Uterus (tissue), 3 donors: ENCODE measurements at regions not wholly inside any gene's neighbourhood (a gene's known extent, or its start where the extent isn't known, plus 50 kb on each side); places are given as distances from the start of the nearest gene placed in this dataset.
"Not testable (repeated sequence)": the region's sequence is repeated elsewhere in the genome, so short reads cannot be mapped to it uniquely, and the experiment has no call there.

Experiments
- DNase-seq, 2 donors: peaks; one replicate each; pipeline ENCODE4 v3.0.0-alpha.2; 2019 to 2020
- H3K27ac ChIP-seq, 2 donors: fragments of 200-600 bp; sonication (generic); 1 replicate in 1 of 2; 2 replicates in 1 of 2; pipeline ENCODE4 v1.5.1; 2016 to 2018
- H3K27me3 ChIP-seq, 2 donors: fragments of 200-600 bp; sonication (generic); one replicate each; pipeline ENCODE4 v1.5.1; 2018 to 2019; ENCODE audit warnings: control low read depth in 1 of 2
- H3K36me3 ChIP-seq, 2 donors: fragments of 200-600 bp; sonication (generic); one replicate each; pipeline ENCODE4 v1.5.1; 2019; ENCODE audit warnings: control low read depth in 1 of 2
- H3K4me1 ChIP-seq, 2 donors: fragments of 200-600 bp; sonication (generic); one replicate each; pipeline ENCODE4 v1.5.1; 2018 to 2019; ENCODE audit warnings: control low read depth in 1 of 2
- H3K4me3 ChIP-seq, 2 donors: fragments of 200-600 bp; sonication (generic); 1 replicate in 1 of 2; 2 replicates in 1 of 2; pipeline ENCODE4 v1.5.1; 2018 to 2019; ENCODE audit warnings: mild to moderate bottlenecking in 1 of 2
- H3K9me3 ChIP-seq, 2 donors: fragments of 200-600 bp; sonication (generic); one replicate each; pipeline ENCODE4 v1.5.1; 2019; ENCODE audit warnings: control low read depth in 1 of 2
- CTCF ChIP-seq, 4 experiments: fragments of 200-600 bp in 2 of 4; fragments of 450-650 bp in 2 of 4; sonication (generic) in 2 of 4; IDR thresholded peaks; one replicate each; pipeline ENCODE4 v1.5.1; 2016 to 2019; ENCODE audit warnings: antibody characterized with exemption in 4 of 4, mild to moderate bottlenecking in 2 of 4, moderate library complexity in 1 of 4
- POLR2A ChIP-seq, 2 donors: fragments of 450-650 bp; IDR thresholded peaks; one replicate each; pipeline ENCODE4 v1.6.1; 2016; ENCODE audit warnings: antibody characterized with exemption in 2 of 2, mild to moderate bottlenecking in 1 of 2, moderate library complexity in 1 of 2
- intact Hi-C: fragments of 100-400 bp; cut with DNase I; formaldehyde crosslinking; loops from one replicate; pipeline ENCODE4 v1.15.1; 2023; ENCODE audit warnings: low total_unique reads
- donor health status: DM: yes; HTN: yes; CAD: no.

- TF ChIP-seq CTCF (IDR thresholded peaks at IDR 0.05): peak in 2 of 4 experiments; percentile 14 to 28
- intact Hi-C loops, H3K27ac ChIP-seq, H3K4me3 ChIP-seq, H3K4me1 ChIP-seq, H3K9me3 ChIP-seq, DNase-seq, H3K36me3 ChIP-seq, H3K27me3 ChIP-seq: not testable (repeated sequence)
These were observed 60.4 kb upstream of the GPR31 start for GRCh38 chr6:167217951-167218759.

GRCh38 chr6:167219079-167219478 is 61.3 kb upstream of the GPR31 start:
- H3K9me3 ChIP-seq, H3K4me3 ChIP-seq, H3K4me1 ChIP-seq, H3K36me3 ChIP-seq, intact Hi-C loops, H3K27me3 ChIP-seq, DNase-seq, H3K27ac ChIP-seq: not testable (repeated sequence)

- no peak overlapping the region for H3K4me3 ChIP-seq
- no peaks in the 10 kb centered on the region for H3K36me3 ChIP-seq
- intact Hi-C loops: no loop called here
- no peaks in the 10 kb centered on the region for H3K4me1 ChIP-seq
- no peaks in the 10 kb centered on the region for H3K27me3 ChIP-seq
- no peak for TF ChIP-seq CTCF (IDR thresholded peaks at IDR 0.05)
- TF ChIP-seq POLR2A (IDR thresholded peaks at IDR 0.05): no peak
- no peaks in the 10 kb centered on the region for H3K9me3 ChIP-seq
- no peak for DNase-seq
- H3K27ac ChIP-seq: no peak overlapping the region
These were observed 62.3 kb upstream of the GPR31 start for GRCh38 chr6:167219967-167220512.

- intact Hi-C loops: no loop called here
- Histone ChIP-seq H3K36me3 (no peaks in the 10 kb centered on the region), H3K27me3 (no peaks in the 10 kb centered on the region), H3K9me3 (no peaks in the 10 kb centered on the region), H3K27ac (no peak overlapping the region), H3K4me1 (no peaks in the 10 kb centered on the region), H3K4me3 (no peak overlapping the region)
- no peak for DNase-seq
- no peak for TF ChIP-seq POLR2A (IDR thresholded peaks at IDR 0.05)
- TF ChIP-seq CTCF (IDR thresholded peaks at IDR 0.05): no peak
These were observed 63.8 kb upstream of the GPR31 start for GRCh38 chr6:167221400-167222201.

DNA sequence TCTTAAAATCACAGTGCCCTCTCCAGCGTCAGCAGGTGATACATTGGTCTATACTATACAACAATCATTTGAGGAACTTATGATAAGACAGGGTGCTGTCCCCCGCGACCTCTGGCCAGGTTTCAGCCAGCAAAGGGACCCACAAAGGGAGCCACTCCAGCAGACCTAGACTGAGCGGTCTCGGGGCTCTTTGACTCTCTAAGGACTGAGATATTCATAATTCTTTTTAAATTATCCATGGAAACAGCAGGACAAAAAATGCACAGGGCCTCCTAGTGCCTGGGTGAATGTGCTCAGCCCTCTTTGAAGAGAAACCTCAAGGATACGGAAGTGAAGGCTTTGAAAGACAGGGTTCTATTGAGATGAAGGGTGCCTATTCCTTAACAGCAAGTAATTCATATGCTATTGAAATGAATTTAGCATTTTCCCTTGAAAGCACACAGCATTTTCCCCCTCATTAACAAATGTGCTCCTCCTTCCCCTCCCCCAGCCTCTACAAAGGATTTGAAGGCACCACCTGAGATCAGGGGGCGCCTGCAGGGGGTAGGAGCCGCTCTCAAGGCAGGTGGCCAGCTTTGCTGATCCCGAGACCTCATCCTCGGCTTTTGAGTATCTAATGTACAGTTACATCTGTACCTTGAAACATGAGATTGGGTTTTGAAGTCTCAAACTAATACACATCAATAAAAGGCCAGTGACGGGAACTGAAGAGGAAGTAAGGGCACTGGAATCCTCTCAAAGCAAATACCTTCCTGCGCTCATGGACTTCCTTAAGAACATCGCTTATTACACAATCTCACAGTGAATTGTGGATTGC is 65.3 kb upstream of the UNC93A start:
- H3K4me3 ChIP-seq, intact Hi-C loops, H3K27me3 ChIP-seq, H3K27ac ChIP-seq, H3K36me3 ChIP-seq, H3K9me3 ChIP-seq, DNase-seq, H3K4me1 ChIP-seq: not testable (repeated sequence)
